NCI-H226 (cell line): ENCODE measurements at regions not wholly inside any gene's neighbourhood (a gene's known extent, or its start where the extent isn't known, plus 50 kb on each side); places are given as distances from the start of the nearest gene placed in this dataset.
"Not testable (repeated sequence)": the region's sequence is repeated elsewhere in the genome, so short reads cannot be mapped to it uniquely, and the experiment has no call there.

Experiments
- DNase-seq: peaks from one replicate; pipeline ENCODE4 v3.0.0-alpha.2; 2015

- DNase-seq: no peak
Observed at GRCh38 chr10:33858326-33858725, 523.9 kb upstream of the NRP1 start.

GRCh38 chr10:33853221-33853620 lies 518.8 kb upstream of the NRP1 start:
- DNase-seq: not testable (repeated sequence)

- DNase-seq: no peak
Observed at GRCh38 chr10:33843379-33843778, 508.9 kb upstream of the NRP1 start.

- DNase-seq: no peak
Observed at GRCh38 chr10:33841678-33842077, 507.2 kb upstream of the NRP1 start.

GRCh38 chr10:33838731-33839130 lies 504.3 kb upstream of the NRP1 start:
- no peak for DNase-seq

GRCh38 chr10:33837736-33838135 lies 503.3 kb upstream of the NRP1 start:
- no peak for DNase-seq

- no peak for DNase-seq
Observed at GRCh38 chr10:33835556-33835955, 501.1 kb upstream of the NRP1 start.

GRCh38 chr10:33833566-33833965 lies 499.1 kb upstream of the NRP1 start:
- no peak for DNase-seq

- no peak for DNase-seq
Observed at GRCh38 chr10:33832124-33832787, 497.8 kb upstream of the NRP1 start.

GRCh38 chr10:33831591-33831990 lies 497.1 kb upstream of the NRP1 start:
- DNase-seq: no peak

GRCh38 chr10:33829899-33830298 lies 495.4 kb upstream of the NRP1 start:
- not testable (repeated sequence) for DNase-seq

- no peak for DNase-seq
Observed at GRCh38 chr10:33828592-33828991, 494.1 kb upstream of the NRP1 start.

GRCh38 chr10:33826186-33826585 lies 491.7 kb upstream of the NRP1 start:
- no peak for DNase-seq

GRCh38 chr10:33822774-33823173 lies 488.3 kb upstream of the NRP1 start:
- DNase-seq: no peak

- no peak for DNase-seq
Observed at GRCh38 chr10:33820531-33820930, 486.1 kb upstream of the NRP1 start.

GRCh38 chr10:33819206-33819605 lies 484.7 kb upstream of the NRP1 start:
- no peak for DNase-seq

- DNase-seq: no peak
Observed at GRCh38 chr10:33818343-33818742, 483.9 kb upstream of the NRP1 start.

- DNase-seq: no peak
Observed at GRCh38 chr10:33817605-33818004, 483.1 kb upstream of the NRP1 start.

- DNase-seq: no peak
Observed at GRCh38 chr10:33815776-33816175, 481.3 kb upstream of the NRP1 start.

- no peak for DNase-seq
Observed at GRCh38 chr10:33813871-33814270, 479.4 kb upstream of the NRP1 start.

GRCh38 chr10:33813415-33813814 lies 478.9 kb upstream of the NRP1 start:
- DNase-seq: no peak

GRCh38 chr10:33812586-33812985 lies 478.1 kb upstream of the NRP1 start:
- DNase-seq: no peak

GRCh38 chr10:33810986-33811385 lies 476.5 kb upstream of the NRP1 start:
- DNase-seq: no peak

- no peak for DNase-seq
Observed at GRCh38 chr10:33809732-33810131, 475.3 kb upstream of the NRP1 start.

- no peak for DNase-seq
Observed at GRCh38 chr10:33808475-33808874, 474.0 kb upstream of the NRP1 start.
